AG09319 (cell line): ENCODE measurements at regions not wholly inside any gene's neighbourhood (a gene's known extent, or its start where the extent isn't known, plus 50 kb on each side); places are given as distances from the start of the nearest gene placed in this dataset.

Experiments used
- DNase-seq: peaks from one replicate; pipeline ENCODE4 v3.0.0-alpha.2; 2010; ENCODE audit warnings: low read depth; ENCODE audit errors: extremely low read depth
- CTCF ChIP-seq: IDR thresholded peaks from 2 replicates; pipeline ENCODE4 v1.5.1; 2011; ENCODE audit warnings: low read depth, mild to moderate bottlenecking, inconsistent platforms, low read length, moderate library complexity

- DNase-seq = no peak
- TF ChIP-seq CTCF = no peak
Measured at GRCh38 chr15:87133704-87134103, 1054.0 kb downstream of the AGBL1 start.

GRCh38 chr15:87131067-87131466, 1051.4 kb downstream of the AGBL1 start:
- DNase-seq = no peak

GRCh38 chr15:87129916-87130315, 1050.2 kb downstream of the AGBL1 start:
- DNase-seq = no peak
- TF ChIP-seq CTCF = no peak

More at GRCh38 chr15:87131067-87131466, 1051.4 kb downstream of the AGBL1 start:
- no peak for TF ChIP-seq CTCF

- DNase-seq = no peak
Measured at GRCh38 chr15:87123676-87124382, 1044.2 kb downstream of the AGBL1 start.

GRCh38 chr15:87121336-87121735, 1041.7 kb downstream of the AGBL1 start:
- DNase-seq = no peak
- TF ChIP-seq CTCF = no peak

More at GRCh38 chr15:87123676-87124382, 1044.2 kb downstream of the AGBL1 start:
- no peak for TF ChIP-seq CTCF

- no peak for DNase-seq
- no peak for TF ChIP-seq CTCF
Measured at GRCh38 chr15:87120555-87120954, 1040.9 kb downstream of the AGBL1 start.

GRCh38 chr15:87118846-87119245, 1039.2 kb downstream of the AGBL1 start:
- TF ChIP-seq CTCF = no peak
- DNase-seq = no peak
